HG03457 (cell line): ENCODE measurements at regions not wholly inside any gene's neighbourhood (a gene's known extent, or its start where the extent isn't known, plus 50 kb on each side); places are given as distances from the start of the nearest gene placed in this dataset.
"Not testable (repeated sequence)": the region's sequence is repeated elsewhere in the genome, so short reads cannot be mapped to it uniquely, and the experiment has no call there.

Source experiments
- ATAC-seq: cut with Tn5 transposase; IDR thresholded peaks from one replicate; pipeline ENCODE4 v1.9.1; 2021; ENCODE audit warnings: moderate number of reproducible peaks; ENCODE audit not compliant: unreplicated experiment

DNA sequence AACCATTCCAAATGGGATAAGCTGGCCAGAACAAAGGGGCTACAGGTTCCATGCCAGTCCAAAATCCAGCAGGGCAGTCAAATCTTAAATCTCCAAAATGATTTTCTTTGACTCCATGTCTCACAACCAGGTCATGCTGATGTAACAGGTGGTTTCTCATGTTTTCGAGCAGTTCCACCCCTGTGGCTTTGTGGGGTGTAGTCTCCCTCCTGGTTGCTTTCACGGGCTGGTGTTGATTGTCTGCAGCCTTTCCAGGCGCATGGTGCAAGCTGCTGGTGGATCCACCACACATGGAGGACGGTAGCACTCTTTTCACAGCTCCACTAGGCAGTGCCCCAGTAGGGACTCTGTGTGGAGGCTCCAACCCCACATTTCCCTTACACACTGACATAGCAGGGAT, 425.5 kb upstream of the FTMT start:
- ATAC-seq: no peak

DNA sequence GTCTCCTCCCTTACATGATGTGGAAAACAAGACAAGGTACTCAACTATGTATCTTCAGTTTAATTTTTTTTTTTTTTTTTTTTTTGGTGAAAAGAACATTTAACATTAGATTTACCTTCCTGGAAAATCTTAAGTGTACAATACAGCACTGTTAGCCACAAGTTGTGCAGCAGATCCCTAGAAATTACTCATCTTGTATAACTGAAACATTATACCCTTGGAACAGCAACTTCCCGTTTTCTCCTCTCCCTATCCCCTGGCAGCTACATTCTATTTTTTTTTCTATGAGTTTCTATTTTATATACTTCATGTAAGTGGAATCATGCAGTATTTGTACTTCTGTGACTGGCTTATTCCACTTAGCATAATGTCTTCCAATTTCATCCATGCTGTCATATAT, 421.9 kb upstream of the FTMT start:
- no peak for ATAC-seq

DNA sequence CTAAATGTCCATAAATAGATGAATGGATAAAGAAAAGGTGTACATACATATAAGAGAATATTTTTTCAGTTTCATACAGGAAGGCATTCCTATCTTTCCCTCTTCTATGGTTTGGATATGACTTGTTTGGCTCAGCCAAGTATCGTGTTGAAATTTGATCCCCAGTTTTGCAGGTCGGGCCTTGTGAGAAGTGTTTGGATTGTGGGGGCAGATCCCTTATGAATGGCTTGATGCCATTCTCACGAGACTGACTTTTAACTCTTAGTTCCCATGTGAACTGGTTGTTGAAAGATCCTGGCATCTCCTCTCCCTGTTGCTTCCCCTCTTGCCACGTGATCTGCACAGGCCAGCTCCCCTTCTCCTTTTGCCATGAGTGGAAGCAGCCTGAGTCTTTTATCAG, 421.1 kb upstream of the FTMT start:
- no peak for ATAC-seq

DNA sequence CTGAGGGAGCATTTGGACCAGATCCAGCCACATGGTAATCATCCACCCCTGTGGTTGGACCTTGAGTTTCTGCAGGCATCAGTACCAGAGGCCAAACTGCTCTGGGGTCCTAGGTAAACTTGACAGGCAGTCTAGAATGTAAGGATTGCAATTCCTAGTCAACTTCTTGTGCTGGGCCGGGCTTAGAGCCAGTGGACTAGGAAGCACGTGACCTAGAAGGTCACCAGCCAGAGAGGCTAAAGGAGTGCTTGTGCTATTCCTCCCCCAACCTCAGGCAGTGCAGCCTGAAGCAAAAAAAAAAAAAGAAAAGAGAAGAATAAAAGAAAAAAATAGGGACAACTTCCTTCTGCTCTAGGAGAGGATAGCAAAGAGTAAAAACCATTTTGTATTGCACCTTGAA, 406.2 kb upstream of the FTMT start:
- no peak for ATAC-seq

DNA sequence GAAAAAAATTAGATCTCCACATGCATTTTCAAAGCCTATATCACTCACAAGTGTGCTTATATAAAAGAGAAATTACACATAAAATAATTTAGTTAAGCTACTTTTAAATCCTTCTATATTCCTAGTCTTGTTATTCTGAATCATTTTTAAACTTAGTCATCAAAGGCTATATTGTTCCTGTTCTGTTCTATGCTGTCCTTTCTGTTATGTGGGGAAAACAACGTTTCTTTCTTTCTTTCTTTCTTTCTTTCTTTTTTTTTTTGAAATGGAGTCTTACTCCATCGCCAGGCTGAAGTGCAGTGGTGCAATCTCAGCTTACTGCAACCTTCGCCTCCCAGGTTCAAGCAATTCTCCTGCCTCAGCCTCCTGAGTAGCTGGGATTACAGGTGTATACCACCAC, 389.2 kb upstream of the FTMT start:
- ATAC-seq: no peak

DNA sequence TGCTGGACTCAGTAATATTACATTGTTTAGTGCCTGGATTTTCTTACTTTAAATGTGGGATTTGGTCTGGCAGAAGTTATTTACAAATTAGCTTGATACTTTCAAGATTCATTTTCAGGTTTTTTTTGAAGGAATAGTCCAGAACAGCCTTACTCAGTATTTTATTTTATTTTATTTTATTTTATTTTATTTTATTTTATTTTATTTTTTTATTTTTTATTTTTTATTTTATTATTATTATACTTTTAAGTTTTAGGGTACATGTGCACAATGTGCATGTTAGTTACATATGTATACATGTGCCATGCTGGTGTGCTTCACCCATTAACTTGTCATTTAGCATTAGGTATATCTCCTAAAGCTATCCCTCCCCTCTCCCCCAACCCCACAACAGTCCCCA, 380.5 kb upstream of the FTMT start:
- not testable (repeated sequence) for ATAC-seq

DNA sequence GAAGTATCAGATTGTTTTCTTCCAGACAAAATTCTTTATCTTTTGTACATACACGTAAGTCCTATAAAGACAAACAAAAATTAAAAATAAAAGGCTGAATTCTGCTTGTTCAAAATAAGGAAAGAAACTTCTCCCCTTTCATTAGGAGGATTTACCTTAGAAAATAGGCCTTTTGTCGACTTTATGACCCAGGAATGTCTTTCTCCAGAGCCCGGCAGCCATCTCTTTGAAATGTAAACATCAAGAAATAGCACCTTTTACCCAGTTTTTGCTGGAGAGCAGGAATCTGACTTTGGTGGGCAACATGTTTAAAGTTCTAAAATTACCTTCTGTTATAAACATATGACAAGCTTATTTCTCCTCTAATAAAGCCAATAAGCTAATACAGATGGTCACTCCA, 373.0 kb upstream of the FTMT start:
- no peak for ATAC-seq

DNA sequence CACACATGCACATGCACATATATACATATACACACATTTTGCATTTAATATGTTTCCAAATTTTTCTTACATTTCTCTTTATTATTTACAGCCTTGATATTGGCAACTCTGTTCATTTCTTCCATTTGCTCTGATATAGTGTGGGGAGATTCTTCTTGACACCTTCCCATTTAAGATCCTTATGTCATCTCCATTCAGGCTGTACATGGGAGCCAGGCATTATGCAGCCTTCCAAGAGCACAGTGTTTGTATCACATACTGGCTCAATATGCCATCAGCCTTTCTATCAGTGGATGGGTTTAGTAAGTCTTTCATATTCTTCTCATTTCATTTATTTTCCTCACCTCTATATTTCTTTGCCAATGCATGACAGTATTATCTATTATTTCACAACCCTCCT, 372.3 kb upstream of the FTMT start:
- no peak for ATAC-seq

DNA sequence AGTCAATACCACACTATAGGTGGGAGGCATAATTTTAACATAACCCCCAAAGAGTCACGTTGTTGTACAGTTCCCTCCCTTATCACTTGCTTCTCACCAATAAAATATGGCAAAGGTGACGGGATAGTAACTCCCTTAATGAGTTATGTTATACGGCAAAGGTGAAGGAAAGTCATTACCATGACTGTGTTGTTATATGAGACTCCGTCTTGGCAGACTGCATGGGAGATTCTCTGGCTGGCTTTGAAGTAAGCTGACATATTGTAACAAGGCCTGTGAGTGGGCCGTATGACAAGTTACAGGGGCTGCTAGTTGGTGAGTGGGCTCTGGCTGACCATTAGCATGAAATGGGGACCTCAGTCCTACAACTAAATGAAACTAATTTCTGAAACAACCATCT, 366.4 kb upstream of the FTMT start:
- no peak for ATAC-seq

DNA sequence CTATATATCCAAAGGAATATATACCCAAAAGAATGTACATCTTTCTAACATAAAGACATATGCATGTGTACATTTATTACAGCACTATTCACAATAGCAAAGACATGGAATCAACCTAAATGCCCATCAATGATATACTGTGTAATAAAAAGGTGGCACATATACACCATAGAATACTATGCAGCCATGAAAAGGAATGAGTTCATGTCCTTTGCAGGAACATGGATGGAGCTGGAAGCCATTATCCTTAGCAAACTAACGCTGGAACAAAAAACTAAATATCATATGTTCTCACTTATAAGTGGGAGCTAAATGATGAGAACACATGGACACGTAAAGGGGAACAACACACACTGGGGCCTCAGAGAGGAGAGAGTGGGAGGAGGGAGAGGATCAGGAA, 365.7 kb upstream of the FTMT start:
- ATAC-seq: not testable (repeated sequence)

DNA sequence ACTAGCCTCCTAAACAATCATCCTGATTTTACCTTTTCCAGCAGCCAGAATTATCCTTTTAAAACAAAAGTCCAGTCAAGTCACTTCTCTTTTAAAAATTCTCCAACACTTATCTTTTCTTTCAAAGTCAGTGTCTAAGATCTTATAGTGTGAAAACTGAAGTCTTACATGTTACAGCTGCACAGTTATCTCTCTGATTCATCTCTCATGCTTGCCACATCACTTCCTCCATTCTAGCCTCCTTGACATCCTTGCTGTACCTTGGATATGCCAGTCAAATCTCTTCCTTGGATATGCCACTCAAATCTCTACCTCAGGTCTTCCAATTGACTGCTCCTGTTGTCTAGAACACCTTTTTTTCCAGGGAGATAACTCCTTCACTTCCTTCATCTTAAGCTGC, 361.7 kb upstream of the FTMT start:
- ATAC-seq: no peak

DNA sequence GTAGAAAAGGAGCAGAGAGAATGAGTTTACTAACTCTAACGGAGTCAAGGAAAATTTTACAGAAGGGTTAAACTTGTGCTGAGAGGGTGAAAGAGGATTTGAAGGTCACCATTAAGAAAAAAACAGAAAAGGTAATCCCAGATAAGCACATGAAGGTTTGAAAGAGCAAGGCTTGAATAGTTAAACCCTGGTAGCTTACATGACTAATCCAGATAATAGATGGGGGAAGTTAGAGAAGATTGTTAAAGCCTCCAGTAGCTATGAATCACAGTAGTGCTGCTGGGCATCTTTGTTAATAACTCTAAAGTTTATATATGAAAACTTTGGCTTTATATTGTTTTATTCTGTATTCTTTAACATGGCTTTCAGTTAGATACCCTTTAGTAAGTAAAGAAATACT, 354.5 kb upstream of the FTMT start:
- no peak for ATAC-seq

DNA sequence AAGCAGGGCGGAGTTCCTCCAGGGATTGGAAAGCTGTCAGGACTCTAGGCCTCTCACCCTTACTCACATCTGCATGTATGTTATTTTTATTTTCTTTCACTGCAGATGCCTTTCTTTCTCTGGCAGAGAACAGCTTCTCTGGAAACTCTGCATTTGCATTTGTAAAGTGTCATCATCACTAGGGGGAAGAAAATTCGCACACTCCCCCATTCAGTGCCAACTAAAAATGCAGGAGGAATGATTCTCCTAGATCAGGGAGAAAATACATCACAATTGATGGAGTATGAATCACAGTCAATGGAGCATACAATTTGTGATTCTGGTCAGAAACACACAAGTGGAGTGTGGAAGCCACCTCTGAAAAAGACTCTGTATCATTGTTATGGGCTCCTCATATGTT, 351.4 kb upstream of the FTMT start:
- no peak for ATAC-seq

DNA sequence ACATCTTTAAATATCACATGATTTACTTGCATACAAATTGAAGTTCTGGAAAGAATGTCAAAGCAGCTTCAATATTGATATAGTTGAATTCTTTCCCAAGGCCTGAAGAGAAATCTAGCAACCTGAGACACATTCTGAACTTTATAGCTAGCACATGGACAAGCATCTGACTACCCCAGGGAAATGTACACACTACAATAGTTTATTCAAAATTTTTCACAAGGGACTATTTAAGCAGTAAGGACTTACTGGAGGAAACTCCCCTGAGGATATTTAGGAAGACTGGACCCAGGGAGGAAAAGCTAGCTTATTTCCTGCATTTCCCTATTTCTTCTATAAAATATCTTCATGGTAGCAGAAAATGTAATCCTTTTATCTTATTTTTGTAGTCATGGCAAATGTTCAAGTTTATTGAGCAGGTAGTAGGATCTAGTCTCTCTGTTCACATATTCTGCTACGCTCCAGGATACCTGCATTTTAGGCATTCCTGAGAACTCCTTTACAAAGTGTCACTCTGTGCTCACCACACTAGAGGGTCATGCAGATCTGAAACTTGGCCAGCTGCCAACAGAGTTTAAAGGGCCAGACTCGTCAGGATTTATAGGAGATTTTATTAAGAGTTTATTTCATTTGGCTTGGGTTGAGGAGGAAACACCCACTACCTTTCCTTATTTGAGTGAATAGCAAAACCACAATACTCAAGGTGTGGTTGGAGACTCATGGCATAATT, 348.4 kb upstream of the FTMT start:
- ATAC-seq: no peak

DNA sequence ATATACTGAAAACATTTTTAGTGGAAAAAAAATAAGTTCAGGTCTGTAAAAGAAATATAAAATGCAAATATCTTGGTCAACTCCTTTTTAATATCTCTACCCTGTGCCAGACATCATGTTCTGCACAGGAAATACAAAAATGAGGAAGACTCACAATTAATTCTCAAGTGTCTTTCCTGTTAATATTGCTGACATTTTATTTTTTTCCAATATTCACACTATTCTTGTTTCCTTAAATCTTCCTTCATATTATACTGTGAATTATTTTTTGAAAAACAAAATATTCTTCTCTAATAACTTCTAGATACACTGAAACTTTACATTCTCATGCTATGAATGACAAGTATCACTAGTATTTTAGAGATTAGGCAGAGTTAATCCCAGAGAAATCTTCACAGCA, 334.7 kb upstream of the FTMT start:
- no peak for ATAC-seq

DNA sequence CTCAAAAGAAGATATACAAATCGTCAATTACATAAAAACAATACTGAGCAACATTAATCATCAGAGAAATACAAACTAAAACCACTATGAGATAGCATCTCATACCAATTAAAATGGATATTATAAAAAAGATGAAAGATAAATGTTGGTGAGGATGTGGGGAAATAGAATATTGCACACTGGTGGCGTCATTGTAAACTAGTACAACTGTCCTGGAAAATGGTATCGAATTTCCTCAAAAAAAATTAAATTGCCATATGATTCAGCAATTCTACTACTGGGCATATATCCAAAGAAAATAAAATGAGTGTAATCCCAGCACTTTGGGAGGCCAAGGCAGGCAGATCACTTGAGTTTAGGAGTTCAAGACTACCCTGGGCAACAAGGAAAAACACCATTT, 326.0 kb upstream of the FTMT start:
- no peak for ATAC-seq

DNA sequence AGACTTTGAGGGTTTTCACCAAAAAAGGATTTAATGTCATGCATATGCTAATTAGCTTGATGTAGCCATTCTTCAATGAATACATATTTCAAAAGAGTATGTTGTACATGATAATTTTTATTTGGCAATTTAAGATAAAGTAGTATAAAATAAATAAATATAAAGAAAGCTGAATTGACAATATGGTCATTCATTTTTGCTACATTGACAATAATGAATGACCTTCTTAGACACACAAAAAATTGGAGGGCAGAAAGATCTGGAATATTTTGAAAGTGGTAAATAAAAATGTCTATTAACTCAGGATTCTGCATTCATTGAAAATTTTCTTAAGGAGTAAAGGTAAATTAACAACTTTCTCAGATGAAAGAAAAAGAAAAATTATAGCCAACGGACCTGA, 324.8 kb upstream of the FTMT start:
- no peak for ATAC-seq

DNA sequence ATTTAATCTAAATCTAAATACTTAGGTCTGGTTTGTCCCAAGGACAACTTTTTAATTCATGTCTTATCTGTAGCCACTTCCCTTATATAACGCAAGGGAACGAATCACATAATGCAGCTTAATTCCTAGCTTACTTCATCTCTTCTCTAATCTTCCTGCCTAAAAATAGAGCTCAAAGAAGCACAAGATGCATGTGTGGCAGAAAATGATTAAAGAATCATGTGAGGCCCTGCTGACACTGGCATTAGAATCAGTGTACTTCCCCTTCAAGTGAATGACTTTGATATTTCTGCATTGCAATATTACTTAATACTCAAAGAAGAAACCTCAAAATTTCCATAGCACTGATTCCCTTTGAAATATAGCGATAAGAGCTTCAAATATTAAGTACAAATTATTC, 317.9 kb upstream of the FTMT start:
- no peak for ATAC-seq

DNA sequence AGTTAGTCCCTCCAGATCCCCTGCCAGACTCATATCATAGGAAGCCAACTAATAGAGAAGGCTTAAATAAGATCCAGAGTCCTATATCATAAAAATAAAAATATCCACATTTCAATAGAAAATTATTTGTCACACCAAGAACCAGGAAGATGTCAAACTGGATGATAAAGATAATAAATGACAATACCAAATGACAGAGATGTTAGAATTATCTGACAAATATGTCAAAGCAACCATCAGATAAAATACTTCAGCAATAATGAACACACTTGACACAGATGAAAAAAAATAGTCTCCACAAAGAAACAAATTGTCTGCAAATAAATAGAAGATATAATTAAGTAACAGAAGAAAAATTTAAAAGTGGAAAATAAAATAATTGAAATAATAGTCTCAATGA, 300.7 kb upstream of the FTMT start:
- ATAC-seq: no peak

DNA sequence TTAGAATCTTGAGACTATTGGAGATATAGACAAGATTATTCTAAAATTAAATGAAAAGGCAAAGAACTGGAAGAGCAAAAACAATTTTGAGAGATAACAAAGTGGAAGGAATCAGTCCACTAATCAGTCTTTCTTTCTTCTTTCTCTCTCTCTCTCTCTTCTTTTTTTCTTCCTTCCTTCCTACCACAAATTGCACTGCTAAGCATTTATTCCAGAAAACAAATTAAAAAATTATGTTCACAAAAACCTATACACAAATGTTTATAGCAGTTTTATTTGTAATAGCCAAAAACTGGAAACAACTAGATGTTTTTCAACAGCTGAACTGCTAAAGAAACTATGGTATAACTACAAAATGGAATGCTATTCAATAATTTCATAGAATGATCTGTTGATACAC, 291.9 kb upstream of the FTMT start:
- ATAC-seq: no peak

DNA sequence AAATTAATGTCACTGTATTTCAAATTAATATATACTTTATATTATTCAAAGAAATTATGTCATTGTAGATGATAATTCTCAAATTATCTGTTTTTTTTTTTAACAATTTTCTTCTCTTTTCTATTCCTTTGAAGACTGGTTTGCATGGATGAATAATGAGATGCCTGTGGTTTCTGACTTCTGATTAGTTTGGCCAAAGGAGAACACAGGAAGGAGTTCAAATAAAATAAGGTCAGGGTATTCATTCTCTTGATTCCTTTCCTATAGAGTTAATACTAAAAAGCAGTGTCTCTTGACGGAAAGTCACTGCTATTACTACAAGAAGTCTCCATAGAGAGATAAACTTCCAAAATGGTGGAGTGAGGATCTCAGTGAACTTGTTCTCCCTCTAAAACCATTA, 279.6 kb upstream of the FTMT start:
- ATAC-seq: no peak

DNA sequence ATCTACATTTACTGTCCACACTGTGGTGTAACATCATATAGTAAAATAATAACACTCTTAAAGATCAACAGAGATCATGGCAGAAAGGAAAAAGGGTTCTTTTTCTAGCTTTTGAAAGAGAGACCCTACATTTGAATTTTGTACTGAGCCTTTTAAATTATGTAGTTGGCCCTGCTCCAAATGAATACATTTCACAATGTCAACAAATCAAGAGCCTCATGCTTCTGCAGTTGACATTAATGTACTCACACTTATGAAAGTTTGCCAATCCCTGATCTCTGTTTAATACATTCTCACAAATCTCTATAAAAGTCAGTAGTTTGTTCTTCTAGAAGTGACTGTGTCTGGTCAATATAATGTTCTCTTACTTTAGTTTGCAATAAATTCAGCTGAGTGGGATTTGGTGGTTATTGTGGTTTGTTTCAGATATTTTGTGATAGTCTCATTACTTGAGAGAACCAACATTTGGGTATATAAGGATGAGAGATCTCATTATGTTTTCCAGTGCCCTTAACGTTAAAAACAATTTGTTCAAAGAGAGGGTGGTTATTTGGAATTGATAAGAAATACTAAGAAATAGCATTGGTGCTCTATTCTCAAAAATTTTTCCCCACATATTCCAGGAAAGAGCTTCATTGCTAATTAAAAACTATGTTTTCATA, 277.8 kb upstream of the FTMT start:
- no peak for ATAC-seq

DNA sequence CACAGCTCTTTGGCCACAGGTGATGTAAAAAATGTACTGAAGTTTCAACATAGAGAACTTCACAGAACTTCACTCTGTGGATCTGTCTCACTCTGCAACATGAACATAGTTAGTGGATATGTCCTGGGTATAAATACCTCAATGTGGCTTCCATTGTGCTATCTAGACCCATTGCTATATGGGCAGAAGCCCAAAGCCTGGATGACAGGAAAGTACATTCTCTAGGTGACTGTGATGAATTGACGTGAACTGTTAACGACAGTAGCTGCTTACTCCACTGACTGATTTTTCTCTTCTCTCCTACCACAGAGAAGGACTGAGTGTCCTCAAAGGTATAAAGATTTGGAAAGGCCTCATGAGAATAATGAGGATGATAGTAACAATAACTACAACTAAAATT, 270.1 kb upstream of the FTMT start:
- no peak for ATAC-seq
